Stimulated activated CD4-positive, alpha-beta T cell treated with anti-CD3 and anti-CD28 coated beads, Interleukin-1b, Interleukin-23, amount 100 ng/mL, for 1 hour (primary cell): ENCODE measurements at regions not wholly inside any gene's neighbourhood (a gene's known extent, or its start where the extent isn't known, plus 50 kb on each side); places are given as distances from the start of the nearest gene placed in this dataset.
"Not testable (repeated sequence)": the region's sequence is repeated elsewhere in the genome, so short reads cannot be mapped to it uniquely, and the experiment has no call there.

Experiments used
- DNase-seq, 2 donors: peaks; one replicate each; pipeline ENCODE4 v3.0.0-alpha.2; 2020; ENCODE audit warnings: low read depth in 2 of 2

DNA sequence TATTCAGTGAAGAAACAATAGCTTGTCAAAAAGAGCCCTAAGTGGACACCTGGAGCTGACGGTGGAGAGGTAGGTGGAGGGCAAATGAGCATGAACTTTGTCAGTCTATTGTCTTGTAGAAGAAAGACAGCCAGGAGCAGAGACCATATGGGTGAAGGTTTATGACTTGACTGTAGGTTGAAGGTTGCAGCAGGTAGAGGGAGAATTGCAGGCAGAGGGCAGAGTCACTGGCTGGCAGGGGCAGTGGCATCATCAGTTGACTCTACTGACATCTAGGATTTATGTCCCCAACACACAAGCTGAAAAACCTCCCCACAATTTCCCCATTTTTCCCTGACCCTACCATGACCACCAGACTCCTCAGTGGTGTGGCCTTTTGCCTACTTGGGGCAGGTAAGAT lies 243.6 kb upstream of the PRSS58 start:
- DNase-seq, result no peak

DNA sequence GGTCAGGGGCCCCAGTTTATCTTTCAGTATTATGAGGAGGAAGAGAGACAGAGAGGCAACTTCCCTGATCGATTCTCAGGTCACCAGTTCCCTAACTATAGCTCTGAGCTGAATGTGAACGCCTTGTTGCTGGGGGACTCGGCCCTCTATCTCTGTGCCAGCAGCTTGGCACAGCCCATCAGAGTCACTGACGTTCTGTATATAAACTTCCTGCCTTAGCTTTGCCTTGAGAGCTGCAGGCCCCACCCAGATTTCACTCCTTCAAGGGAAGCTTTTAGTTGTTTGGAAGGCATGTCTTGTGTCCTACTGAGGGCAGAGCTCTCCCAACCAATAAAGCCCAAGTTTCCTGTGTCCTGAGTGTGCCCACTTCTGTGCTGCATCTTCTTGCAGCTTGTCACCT lies 242.5 kb upstream of the PRSS58 start:
- no peak for DNase-seq

DNA sequence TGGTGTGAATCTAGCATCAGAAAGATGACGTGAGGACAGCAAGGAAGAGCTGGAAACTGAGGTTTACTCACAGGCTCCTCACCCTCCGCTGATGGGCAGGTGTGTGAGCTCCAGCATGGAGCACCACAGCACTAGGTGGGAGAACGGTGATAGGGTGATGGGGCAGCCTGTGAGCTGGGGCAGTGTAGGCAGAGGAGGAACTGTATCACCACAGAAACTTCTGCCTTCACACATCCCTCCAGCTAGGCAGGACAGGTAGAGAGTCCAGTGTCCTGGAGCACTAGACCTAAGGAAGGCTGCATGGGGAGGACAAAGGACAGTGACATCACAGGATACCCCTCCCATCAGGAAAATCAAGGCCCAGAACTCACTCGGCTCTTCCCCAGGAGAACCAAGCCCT lies 241.8 kb upstream of the PRSS58 start:
- DNase-seq, result no peak

GRCh38 chr7:142498364-142498763 lies 240.5 kb upstream of the PRSS58 start:
- no peak for DNase-seq

- no peak for DNase-seq
These were observed 238.7 kb upstream of the PRSS58 start for GRCh38 chr7:142496545-142496991.

GRCh38 chr7:142495879-142496278 lies 238.0 kb upstream of the PRSS58 start:
- not testable (repeated sequence) for DNase-seq

GRCh38 chr7:142495301-142495700 lies 237.4 kb upstream of the PRSS58 start:
- not testable (repeated sequence) for DNase-seq

- DNase-seq, result no peak
These were observed 236.2 kb upstream of the PRSS58 start for GRCh38 chr7:142494021-142494420.

- no peak for DNase-seq
These were observed 231.0 kb upstream of the PRSS58 start for GRCh38 chr7:142488842-142489241.

DNA sequence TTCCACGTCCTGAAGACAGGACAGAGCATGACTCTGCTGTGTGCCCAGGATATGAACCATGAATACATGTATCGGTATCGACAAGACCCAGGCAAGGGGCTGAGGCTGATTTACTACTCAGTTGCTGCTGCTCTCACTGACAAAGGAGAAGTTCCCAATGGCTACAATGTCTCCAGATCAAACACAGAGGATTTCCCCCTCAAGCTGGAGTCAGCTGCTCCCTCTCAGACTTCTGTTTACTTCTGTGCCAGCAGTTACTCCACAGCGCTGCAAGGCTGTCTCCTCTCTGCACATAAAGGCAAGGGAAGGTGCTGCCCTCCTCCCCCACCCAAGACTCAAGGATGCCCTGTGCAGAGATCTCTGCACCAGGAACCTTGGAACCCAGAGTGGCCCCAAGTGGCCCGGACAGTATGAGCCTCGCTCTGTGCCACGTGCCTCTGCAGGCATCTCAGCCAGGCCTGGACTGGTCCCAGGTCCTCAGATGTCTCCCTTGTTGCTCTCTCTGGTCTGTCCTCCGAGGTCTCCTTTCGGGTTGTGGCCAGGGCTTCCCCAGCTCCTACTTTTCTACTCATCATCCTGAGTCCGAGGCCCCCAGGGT lies 230.3 kb upstream of the PRSS58 start:
- DNase-seq, result no peak

DNA sequence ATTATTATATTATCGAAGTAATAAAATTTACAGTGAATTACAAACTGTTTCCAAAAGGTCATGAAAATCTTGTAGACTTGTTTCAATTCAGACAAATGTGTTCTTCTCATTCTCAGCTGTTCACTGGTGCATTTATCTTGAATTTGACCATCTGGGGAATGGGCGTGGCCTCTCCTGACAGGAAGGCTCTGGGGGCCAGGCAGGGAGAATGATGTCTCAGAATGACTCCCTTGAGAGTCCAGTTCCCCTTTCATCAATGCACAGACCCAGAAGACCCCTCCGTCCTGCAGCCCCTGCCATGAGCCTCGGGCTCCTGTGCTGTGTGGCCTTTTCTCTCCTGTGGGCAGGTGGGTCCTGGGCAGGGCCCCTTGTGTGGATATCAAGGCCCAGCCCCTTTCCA lies 229.7 kb upstream of the PRSS58 start:
- not testable (repeated sequence) for DNase-seq

- DNase-seq, result no peak
These were observed 229.3 kb upstream of the PRSS58 start for GRCh38 chr7:142487124-142487523.

DNA sequence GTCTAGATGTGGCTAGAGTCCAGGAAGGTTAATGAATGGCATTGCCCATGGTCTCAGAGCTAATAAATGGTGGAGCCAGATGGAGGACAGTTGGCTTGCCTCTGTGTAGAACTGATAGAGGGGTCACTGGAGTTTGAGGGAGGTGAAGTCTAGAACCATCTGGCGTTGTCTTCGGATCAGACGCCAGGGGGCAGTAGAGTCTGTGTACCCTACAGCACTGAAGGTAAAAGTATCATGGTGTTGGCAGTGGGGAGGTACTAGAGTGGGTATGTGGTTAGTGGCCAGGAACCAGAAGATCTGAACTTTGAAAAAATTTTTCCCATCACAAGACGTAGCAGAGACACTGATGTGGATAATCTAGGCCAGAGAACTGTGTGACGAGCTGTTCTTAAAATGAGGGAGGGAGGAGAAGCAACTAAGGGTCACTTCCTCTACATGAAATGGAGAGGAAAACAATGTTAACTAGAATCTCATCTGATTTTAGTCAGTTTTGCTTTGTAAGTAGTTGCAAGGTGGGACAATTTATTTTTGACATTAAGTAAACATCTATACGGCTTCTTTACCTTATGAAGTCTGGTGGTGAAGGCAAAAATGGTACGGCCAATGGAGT lies 227.9 kb upstream of the PRSS58 start:
- DNase-seq, result no peak

DNA sequence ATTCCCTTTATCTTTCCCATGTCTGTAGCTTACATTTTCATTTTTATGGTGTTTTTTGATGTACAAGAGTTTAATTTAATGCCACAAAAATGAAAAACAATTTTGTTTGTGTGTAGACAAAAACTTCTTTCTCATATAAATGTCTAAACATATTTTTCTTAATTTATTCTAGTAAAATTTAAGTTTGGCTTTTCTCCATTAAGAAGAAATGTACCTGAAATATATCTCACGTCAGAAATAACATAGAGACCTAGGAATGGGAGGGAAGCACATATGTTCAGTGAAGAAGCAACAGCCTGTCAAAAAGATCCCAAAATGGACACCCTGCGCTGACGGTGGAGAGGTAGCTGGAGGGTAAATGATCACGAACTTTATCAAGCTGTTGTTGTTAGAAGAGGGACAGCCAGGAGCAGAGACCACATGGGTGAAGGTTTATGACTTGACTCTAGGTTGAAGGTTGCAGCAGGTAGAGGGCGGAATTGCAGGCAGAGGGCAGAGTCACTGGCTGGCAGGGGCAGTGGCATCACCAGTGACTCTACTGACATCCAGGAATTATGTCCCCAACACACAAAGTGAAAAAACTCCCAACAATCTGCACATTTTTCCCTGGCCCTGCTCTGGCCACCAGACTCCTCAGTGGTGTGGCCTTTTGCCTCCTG lies 225.9 kb upstream of the PRSS58 start:
- DNase-seq, result no peak

GRCh38 chr7:142482891-142483658 lies 225.2 kb upstream of the PRSS58 start:
- DNase-seq, result no peak

DNA sequence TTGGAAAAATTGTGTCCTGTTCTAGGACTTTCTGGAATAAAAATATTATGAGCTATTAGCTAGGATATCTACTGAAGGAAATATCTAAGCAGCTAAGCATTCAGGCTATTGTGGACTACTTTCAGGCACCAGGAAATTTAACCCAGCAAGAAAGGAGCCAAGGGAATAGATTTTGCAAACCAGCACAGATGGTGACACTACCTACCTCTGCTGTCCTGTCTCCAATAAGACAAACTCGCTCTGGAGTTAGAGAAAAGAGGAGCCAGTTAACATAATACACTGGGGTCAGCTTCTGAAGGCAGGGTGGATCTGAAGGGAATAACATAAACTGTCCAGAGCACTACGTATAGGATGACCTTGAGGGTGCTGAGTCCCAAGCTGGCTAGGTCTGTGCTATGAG lies 223.7 kb upstream of the PRSS58 start:
- DNase-seq, result no peak

DNA sequence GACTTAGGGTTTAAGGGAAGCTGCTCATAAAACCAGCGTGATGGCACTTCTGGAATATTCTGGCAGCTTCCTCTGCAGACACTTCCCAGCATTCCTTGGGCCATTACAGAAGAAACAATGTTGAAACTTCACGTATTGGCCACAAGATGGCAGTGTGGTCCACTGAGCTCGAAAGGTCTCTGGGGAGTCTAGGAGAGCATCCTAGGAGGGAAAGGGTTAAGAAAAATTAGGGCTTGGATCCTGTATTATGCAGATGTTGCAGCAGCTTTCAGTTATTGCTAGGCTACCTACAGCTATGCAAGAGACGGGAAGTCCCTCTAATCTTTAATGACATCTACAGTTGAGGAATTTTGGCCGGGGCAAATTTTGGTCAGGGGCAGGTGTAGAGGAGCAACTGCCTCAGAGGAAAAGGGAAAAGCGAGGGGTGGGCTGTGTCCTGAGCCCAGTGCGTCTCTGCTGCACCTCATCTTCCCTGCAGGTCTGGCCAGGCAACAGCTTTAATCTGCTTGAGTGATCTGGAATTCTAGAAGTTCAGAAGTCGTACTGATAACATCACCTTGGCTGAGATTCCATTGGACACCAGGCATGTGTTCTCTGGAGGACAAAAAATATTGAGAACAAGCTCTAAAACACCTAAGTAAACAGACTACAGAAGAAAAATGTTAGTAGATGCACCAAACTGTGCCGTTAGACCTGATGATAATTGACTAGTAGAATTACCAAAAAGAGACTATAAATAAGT lies 220.8 kb upstream of the PRSS58 start:
- DNase-seq, result no peak

DNA sequence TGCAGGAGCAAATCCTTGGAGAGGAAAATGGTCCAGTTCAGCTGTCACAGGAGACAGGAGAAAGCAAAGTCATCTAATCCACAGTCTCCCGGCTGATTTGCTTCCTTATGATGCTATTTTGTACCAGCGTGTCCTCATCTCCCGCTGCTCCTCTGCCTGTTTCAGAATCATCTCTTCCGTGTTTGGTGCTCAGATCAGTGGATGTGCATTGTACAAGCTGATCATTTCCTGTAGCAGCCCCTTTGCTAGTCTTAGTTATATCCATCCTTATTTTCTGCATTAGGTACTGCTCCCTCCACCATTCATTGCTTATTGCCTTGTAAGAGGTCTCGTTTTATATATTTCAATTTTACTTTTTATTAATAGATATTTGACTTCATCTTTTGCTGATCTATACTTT lies 219.9 kb upstream of the PRSS58 start:
- not testable (repeated sequence) for DNase-seq

DNA sequence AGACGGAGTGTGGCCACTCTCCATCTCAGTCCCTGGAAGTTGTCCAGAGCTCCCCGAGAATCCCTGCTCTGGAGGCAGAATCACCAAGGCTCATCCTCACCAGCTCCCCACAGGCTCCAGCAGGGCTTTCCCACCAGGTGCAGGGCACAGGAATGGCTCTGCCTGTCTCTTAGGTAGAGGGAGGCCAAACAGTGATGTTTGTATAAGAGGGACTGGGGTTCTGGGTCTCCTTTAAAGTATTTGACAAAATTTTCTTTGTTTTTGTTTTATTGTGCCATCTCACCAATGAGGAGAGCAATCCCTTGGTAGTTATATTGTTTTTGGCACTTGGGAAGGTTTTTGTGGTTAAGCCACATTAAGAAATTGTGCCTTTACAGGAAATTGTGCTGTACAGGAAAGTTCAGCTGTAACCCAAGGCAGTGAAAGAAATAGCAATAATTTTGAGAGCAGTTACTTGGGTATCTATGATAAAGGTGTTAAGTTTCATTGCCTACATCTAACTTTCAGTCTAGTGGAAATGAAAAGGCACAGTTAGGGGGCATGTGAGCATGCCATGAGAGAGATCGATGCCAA lies 219.3 kb upstream of the PRSS58 start:
- DNase-seq, result no peak

DNA sequence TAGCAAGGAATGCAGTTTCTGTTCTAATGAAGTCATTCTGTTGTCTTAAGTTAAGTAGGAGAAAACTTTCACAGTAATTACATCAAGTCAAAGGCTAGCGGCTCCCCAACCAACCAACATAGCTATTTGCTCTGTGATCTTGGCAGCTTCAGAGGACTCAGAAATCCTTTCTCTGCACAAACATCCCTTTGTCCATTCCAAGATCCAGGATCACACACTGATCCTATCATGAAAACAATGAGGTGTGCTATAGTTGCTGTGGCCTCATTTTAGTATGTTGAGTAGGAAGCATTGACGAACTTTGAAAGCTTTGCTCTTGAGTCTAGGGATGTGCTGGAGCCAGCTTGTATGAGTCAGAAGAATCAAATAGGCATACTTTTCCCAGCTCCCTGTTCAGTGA lies 218.2 kb upstream of the PRSS58 start:
- DNase-seq, result no peak

DNA sequence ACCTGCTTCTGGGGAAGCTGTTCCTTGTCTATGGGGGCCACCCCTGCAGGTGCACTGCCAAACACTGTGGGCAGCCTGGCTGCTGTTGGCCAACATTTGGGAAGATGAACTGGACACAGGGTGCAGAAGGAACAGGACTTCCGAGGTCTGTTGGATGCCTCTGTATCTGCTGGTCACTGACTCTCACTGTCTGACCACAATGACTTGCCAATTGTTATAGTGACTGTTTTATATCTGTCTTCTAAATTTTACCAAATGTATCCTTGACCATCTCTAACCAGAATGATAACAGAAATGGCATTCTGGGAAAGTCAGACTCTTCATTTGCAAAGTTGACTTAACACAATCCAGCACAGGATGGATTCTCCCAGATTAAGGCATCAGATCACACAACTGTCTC lies 214.0 kb upstream of the PRSS58 start:
- DNase-seq, result no peak

- DNase-seq, result no peak
These were observed 212.6 kb upstream of the PRSS58 start for GRCh38 chr7:142470544-142470830.
